HCT116 (cell line): ENCODE measurements at regions not wholly inside any gene's neighbourhood (a gene's known extent, or its start where the extent isn't known, plus 50 kb on each side); places are given as distances from the start of the nearest gene placed in this dataset.

Experiments used
- ATAC-seq: fragments of 200-7000 bp; cut with Tn5 transposase; 2 replicates; pipeline ENCODE4 v1.9.1; 2020; ENCODE audit warnings: mild to moderate bottlenecking, moderate library complexity
- BruUV-seq: library from RNA; stranded (reverse); fragments of 400-500 nt; replicated peaks from 2 replicates; lab custom pipeline; 2021; lab: Mats Ljungman, UMichigan
- CTCF ChIA-PET: fragments of 300-600 bp; sonication (Branson Sonifier 250); formaldehyde crosslinking; loops from one replicate; lab custom pipeline; 2021; ENCODE audit warnings: antibody characterized with exemption; lab: Charles Lee
- POLR2A ChIA-PET: fragments of 300-600, 350-600 bp; sonication (Branson Sonifier 250); formaldehyde crosslinking; loops from one replicate; lab custom pipeline; 2021; ENCODE audit warnings: antibody characterized with exemption; lab: Charles Lee
- RAD21 ChIA-PET, 2 experiments: fragments of 300-600 bp; sonication (Branson Sonifier 250); formaldehyde crosslinking; loops; one replicate each; lab custom pipeline; 2023; ENCODE audit warnings: low total read pairs in 2 of 2; ENCODE audit not compliant: uncharacterized antibody in 2 of 2, unreplicated experiment in 2 of 2, low non-redundant PET in 1 of 2; lab: Charles Lee
- DNase-seq: peaks from one replicate; pipeline ENCODE4 v3.0.0-alpha.2; 2010; ENCODE audit warnings: low read depth, low spot score
- H2AFZ ChIP-seq: fragments of 200-600 bp; shearing (Covaris generic), sonication (generic); 2 replicates; pipeline ENCODE4 v1.6.1; 2017; ENCODE audit warnings: low read depth, mixed run types, mixed read lengths, antibody characterized with exemption, low read length; ENCODE audit not compliant: poor library complexity, severe bottlenecking
- H3K27ac ChIP-seq: 2 replicates; pipeline ENCODE4 v1.5.1; 2012; ENCODE audit warnings: low read depth, low read length
- H3K27me3 ChIP-seq: fragments of 200-600 bp; sonication (generic); 2 replicates; pipeline ENCODE4 v1.6.1; 2016; ENCODE audit warnings: mixed run types, low read length, mixed read lengths; ENCODE audit not compliant: insufficient read depth
- H3K36me3 ChIP-seq, 2 experiments: fragments of 200-500 bp in 1 of 2; fragments of 200-600 bp in 1 of 2; sonication (Bioruptor generic) in 1 of 2; sonication (generic) in 1 of 2; 2 replicates each; pipeline versions ENCODE4 v1.5.1 to v1.6.1; 2014 to 2016; ENCODE audit warnings: low read length in 2 of 2, inconsistent platforms in 1 of 2, mixed read lengths in 1 of 2, mixed run types in 1 of 2; ENCODE audit not compliant: insufficient read depth in 2 of 2, control insufficient read depth in 1 of 2
- H3K4me1 ChIP-seq, 2 experiments: fragments of 200-600 bp in 1 of 2; sonication (generic) in 1 of 2; 2 replicates each; pipeline versions ENCODE4 v1.5.1 to v1.6.1; 2012 to 2017; ENCODE audit warnings: low read length in 2 of 2, inconsistent platforms in 1 of 2, mild to moderate bottlenecking in 1 of 2, mixed read lengths in 1 of 2, mixed run types in 1 of 2, moderate library complexity in 1 of 2; ENCODE audit not compliant: insufficient read depth in 2 of 2, control insufficient read depth in 1 of 2
- H3K4me2 ChIP-seq: fragments of 200-600 bp; sonication (generic); 2 replicates; pipeline ENCODE4 v1.6.1; 2017; ENCODE audit warnings: mixed run types, low read length, mixed read lengths
- H3K4me3 ChIP-seq, 2 experiments: fragments of 200-600 bp in 1 of 2; sonication (generic) in 1 of 2; replicated peaks in 1 of 2; 2 replicates each; pipeline ENCODE4 v1.5.1; 2011 to 2016; ENCODE audit warnings: low read length in 2 of 2, control low read depth in 1 of 2, low read depth in 1 of 2, mild to moderate bottlenecking in 1 of 2, mixed read lengths in 1 of 2, mixed run types in 1 of 2
- H3K79me2 ChIP-seq: fragments of 200-600 bp; sonication (generic); 2 replicates; pipeline ENCODE4 v1.6.1; 2017; ENCODE audit warnings: mild to moderate bottlenecking, mixed run types, low read length, moderate library complexity, mixed read lengths; ENCODE audit not compliant: insufficient read depth
- H3K9ac ChIP-seq: fragments of 200-600 bp; sonication (generic); 2 replicates; pipeline ENCODE4 v1.6.1; 2016; ENCODE audit warnings: low read length, mixed read lengths
- H3K9me2 ChIP-seq: fragments of 200-600 bp; sonication (generic), shearing (Covaris generic); 2 replicates; pipeline ENCODE4 v1.6.1; 2017; ENCODE audit warnings: mixed run types, mild to moderate bottlenecking, moderate library complexity; ENCODE audit not compliant: insufficient read depth
- H3K9me3 ChIP-seq, 2 experiments: fragments of 200-500 bp in 1 of 2; fragments of 200-600 bp in 1 of 2; sonication (Bioruptor generic) in 1 of 2; sonication (generic) in 1 of 2; 2 replicates each; pipeline ENCODE4 v1.6.1; 2014 to 2017; ENCODE audit warnings: low read length in 2 of 2, mixed read lengths in 2 of 2, inconsistent platforms in 1 of 2, low read depth in 1 of 2, mild to moderate bottlenecking in 1 of 2, mixed run types in 1 of 2, moderate library complexity in 1 of 2; ENCODE audit not compliant: control insufficient read depth in 1 of 2, insufficient read depth in 1 of 2
- H4K20me1 ChIP-seq: fragments of 200-600 bp; sonication (generic), shearing (Covaris generic); 2 replicates; pipeline ENCODE4 v1.6.1; 2017; ENCODE audit warnings: mixed run types, mild to moderate bottlenecking, moderate library complexity; ENCODE audit not compliant: insufficient read depth
- CBX3 ChIP-seq: IDR thresholded peaks from 2 replicates; pipeline ENCODE4 v1.6.1; 2012; ENCODE audit warnings: low read depth
- EGR1 ChIP-seq: IDR thresholded peaks from 2 replicates; pipeline ENCODE4 v1.6.1; 2012; ENCODE audit warnings: low read depth
- EZH2 ChIP-seq: fragments of 200-600 bp; sonication (generic); IDR thresholded peaks from 2 replicates; pipeline ENCODE4 v1.6.1; 2017; ENCODE audit warnings: antibody characterized with exemption, mixed run types
- FOSL1 ChIP-seq: IDR thresholded peaks from 2 replicates; pipeline ENCODE4 v1.6.1; 2012; ENCODE audit warnings: low read depth
- JUND ChIP-seq: IDR thresholded peaks from 2 replicates; pipeline ENCODE4 v1.6.1; 2012
- POLR2AphosphoS5 ChIP-seq: IDR thresholded peaks from 2 replicates; pipeline ENCODE4 v1.6.1; 2011; ENCODE audit warnings: mild to moderate bottlenecking, low read depth, low read length, moderate library complexity
- RAD21 ChIP-seq: IDR thresholded peaks from 2 replicates; pipeline ENCODE4 v1.6.1; 2012; ENCODE audit warnings: low read depth, mild to moderate bottlenecking
- SIN3A ChIP-seq: IDR thresholded peaks from 2 replicates; pipeline ENCODE4 v1.6.1; 2012; ENCODE audit warnings: low read depth
- SP1 ChIP-seq: IDR thresholded peaks from 2 replicates; pipeline ENCODE4 v1.6.1; 2012; ENCODE audit warnings: low read depth
- SRF ChIP-seq: IDR thresholded peaks from 2 replicates; pipeline ENCODE4 v1.6.1; 2012; ENCODE audit warnings: low read depth
- TCF7L2 ChIP-seq: IDR thresholded peaks from 2 replicates; pipeline ENCODE4 v1.7.0; 2011; ENCODE audit warnings: borderline replicate concordance, inconsistent platforms; ENCODE audit not compliant: insufficient read depth, insufficient read length; ENCODE audit errors: extremely low read depth
- YY1 ChIP-seq: IDR thresholded peaks from 2 replicates; pipeline ENCODE4 v1.6.1; 2011; ENCODE audit warnings: low read length, low read depth, moderate library complexity, mild to moderate bottlenecking; ENCODE audit not compliant: insufficient replicate concordance; ENCODE audit errors: extremely low read depth
- ZBTB33 ChIP-seq: IDR thresholded peaks from 2 replicates; pipeline ENCODE4 v1.6.1; 2011; ENCODE audit warnings: mild to moderate bottlenecking, low read length, moderate library complexity; ENCODE audit not compliant: insufficient replicate concordance; ENCODE audit errors: extremely low read depth
- ZNF274 ChIP-seq: fragments of 200-500 bp; sonication (Bioruptor generic); IDR thresholded peaks from 2 replicates; pipeline ENCODE4 v1.6.1; 2014; ENCODE audit warnings: mild to moderate bottlenecking, low read depth, low read length, inconsistent platforms
- intact Hi-C: fragments of 100-400 bp; cut with micrococcal nuclease; formaldehyde crosslinking; loops from 2 replicates; pipeline ENCODE4 v1.10.0; 2022
- TF ChIP-seq, protein P1 (sequence below): IDR thresholded peaks from 2 replicates; pipeline ENCODE4 v1.6.1; 2012
- TF ChIP-seq, protein P2 (sequence below): IDR thresholded peaks from 2 replicates; pipeline ENCODE4 v1.6.1; 2012
- TF ChIP-seq, protein P3 (sequence below), 3 experiments: fragments of 200-600 bp in 1 of 3; sonication (generic) in 1 of 3; IDR thresholded peaks in 2 of 3; conservative IDR thresholded peaks in 1 of 3; 2 replicates each; pipeline ENCODE4 v1.5.1; 2012 to 2017; ENCODE audit warnings: low read depth in 2 of 3, low read length in 2 of 3, antibody characterized with exemption in 1 of 3, borderline replicate concordance in 1 of 3, control low read depth in 1 of 3, mild to moderate bottlenecking in 1 of 3, mixed read lengths in 1 of 3, mixed run types in 1 of 3, moderate library complexity in 1 of 3; ENCODE audit not compliant: insufficient read depth in 1 of 3

GRCh38 chr15:94793207-94793606 is 561.8 kb downstream of the MCTP2 start:
- intact Hi-C loops: no loop called here
- RAD21 ChIA-PET: no interaction called here

GRCh38 chr15:94793641-94794040 is 562.3 kb downstream of the MCTP2 start:
- no peaks in the 10 kb centered on the region for H3K27me3 ChIP-seq
- H3K4me2 ChIP-seq: no peak overlapping the region
- H3K79me2 ChIP-seq: no peaks in the 10 kb centered on the region
- H3K36me3 ChIP-seq: no peaks in the 10 kb centered on the region
- RAD21 ChIA-PET: no interaction called here
- POLR2A ChIA-PET: no interaction called here
- no peak overlapping the region for H3K9ac ChIP-seq
- H2AFZ ChIP-seq: no peak overlapping the region
- DNase-seq (no peak), ATAC-seq (no peak)
- no peaks in the 10 kb centered on the region; a peak in 1 of 4 replicates for H3K9me3 ChIP-seq
- H3K27ac ChIP-seq: no peak overlapping the region
- BruUV-seq: no TSS peak
- CTCF ChIA-PET: no interaction called here
- H3K4me1 ChIP-seq: no peaks in the 10 kb centered on the region
- no peaks in the 10 kb centered on the region for H4K20me1 ChIP-seq
- intact Hi-C loops: no loop called here
- no peaks in the 10 kb centered on the region for H3K9me2 ChIP-seq
- H3K4me3 ChIP-seq: no peak overlapping the region
- TF ChIP-seq SRF (no peak), CBX3 (no peak), ZBTB33 (no peak), JUND (no peak), SIN3A (no peak), FOSL1 (no peak), RAD21 (no peak), TCF7L2 (no peak), ZNF274 (no peak), POLR2AphosphoS5 (no peak), EZH2 (no peak)
- TF ChIP-seq, protein P1, sequence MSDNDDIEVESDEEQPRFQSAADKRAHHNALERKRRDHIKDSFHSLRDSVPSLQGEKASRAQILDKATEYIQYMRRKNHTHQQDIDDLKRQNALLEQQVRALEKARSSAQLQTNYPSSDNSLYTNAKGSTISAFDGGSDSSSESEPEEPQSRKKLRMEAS: no peak
- TF ChIP-seq, protein P2, sequence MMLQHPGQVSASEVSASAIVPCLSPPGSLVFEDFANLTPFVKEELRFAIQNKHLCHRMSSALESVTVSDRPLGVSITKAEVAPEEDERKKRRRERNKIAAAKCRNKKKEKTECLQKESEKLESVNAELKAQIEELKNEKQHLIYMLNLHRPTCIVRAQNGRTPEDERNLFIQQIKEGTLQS: no peak

More at GRCh38 chr15:94793207-94793606, 561.8 kb downstream of the MCTP2 start:
- H3K4me2 ChIP-seq: no peak overlapping the region
- no peaks in the 10 kb centered on the region for H3K36me3 ChIP-seq
- BruUV-seq: no TSS peak
- no peaks in the 10 kb centered on the region; a peak in 1 of 4 replicates for H3K9me3 ChIP-seq
- H3K9ac ChIP-seq: no peak overlapping the region
- no peaks in the 10 kb centered on the region for H3K4me1 ChIP-seq
- TF ChIP-seq, protein P3, sequence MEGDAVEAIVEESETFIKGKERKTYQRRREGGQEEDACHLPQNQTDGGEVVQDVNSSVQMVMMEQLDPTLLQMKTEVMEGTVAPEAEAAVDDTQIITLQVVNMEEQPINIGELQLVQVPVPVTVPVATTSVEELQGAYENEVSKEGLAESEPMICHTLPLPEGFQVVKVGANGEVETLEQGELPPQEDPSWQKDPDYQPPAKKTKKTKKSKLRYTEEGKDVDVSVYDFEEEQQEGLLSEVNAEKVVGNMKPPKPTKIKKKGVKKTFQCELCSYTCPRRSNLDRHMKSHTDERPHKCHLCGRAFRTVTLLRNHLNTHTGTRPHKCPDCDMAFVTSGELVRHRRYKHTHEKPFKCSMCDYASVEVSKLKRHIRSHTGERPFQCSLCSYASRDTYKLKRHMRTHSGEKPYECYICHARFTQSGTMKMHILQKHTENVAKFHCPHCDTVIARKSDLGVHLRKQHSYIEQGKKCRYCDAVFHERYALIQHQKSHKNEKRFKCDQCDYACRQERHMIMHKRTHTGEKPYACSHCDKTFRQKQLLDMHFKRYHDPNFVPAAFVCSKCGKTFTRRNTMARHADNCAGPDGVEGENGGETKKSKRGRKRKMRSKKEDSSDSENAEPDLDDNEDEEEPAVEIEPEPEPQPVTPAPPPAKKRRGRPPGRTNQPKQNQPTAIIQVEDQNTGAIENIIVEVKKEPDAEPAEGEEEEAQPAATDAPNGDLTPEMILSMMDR (IDR thresholded peaks at IDR 0.05 in 2 of 3, conservative IDR thresholded peaks at IDR 0.05 in 1 of 3; ENCODE audit: borderline replicate concordance in 1 of 3, insufficient read depth in 1 of 3, low read depth in 2 of 3, low read length in 2 of 3): no peak
- TF ChIP-seq EGR1: no peak
- TF ChIP-seq YY1: no peak
- TF ChIP-seq RAD21: no peak
- no peak for TF ChIP-seq ZNF274
- no peak for TF ChIP-seq POLR2AphosphoS5
- TF ChIP-seq SP1: no peak
- no peak for DNase-seq
- H3K27ac ChIP-seq: no peak overlapping the region
- no peaks in the 10 kb centered on the region for H4K20me1 ChIP-seq
- H2AFZ ChIP-seq: no peak overlapping the region
- H3K79me2 ChIP-seq: no peaks in the 10 kb centered on the region
- POLR2A ChIA-PET: no interaction called here
- CTCF ChIA-PET: no interaction called here
- H3K9me2 ChIP-seq: no peaks in the 10 kb centered on the region
- ATAC-seq: no peak
- H3K4me3 ChIP-seq: no peak overlapping the region
- no peaks in the 10 kb centered on the region for H3K27me3 ChIP-seq
